K562 (cell line): ENCODE measurements at regions not wholly inside any gene's neighbourhood (a gene's known extent, or its start where the extent isn't known, plus 50 kb on each side); places are given as distances from the start of the nearest gene placed in this dataset.
A peak's percentile ranks its signal among the peaks of the same experiment; 100 is the strongest.

Source experiments
- ATAC-seq: fragments of 200-7000 bp; cut with Tn5 transposase; 3 replicates; pipeline ENCODE4 v1.9.1; 2020; ENCODE audit warnings: moderate library complexity
- BruUV-seq: library from RNA; stranded (reverse); fragments of 400-500 nt; replicated peaks from 2 replicates; lab custom pipeline; 2021; lab: Mats Ljungman, UMichigan
- CTCF ChIA-PET: fragments of 300-600 bp; formaldehyde crosslinking; extraction: SDS; loops from one replicate; lab custom pipeline; 2021; ENCODE audit warnings: low intra/inter-chr PET ratio; lab: Yijun Ruan, JAX
- POLR2A ChIA-PET: fragments of 300-600, 350-650 bp; sonication (Branson Sonifier 250); formaldehyde crosslinking; extraction: SDS; loops from one replicate; lab custom pipeline; 2021; ENCODE audit warnings: antibody characterized with exemption, inconsistent platforms; lab: Yijun Ruan, JAX
- DNase-seq, 4 experiments: peaks; one replicate each; pipeline versions ENCODE4 v3.0.0 to v3.0.0-alpha.2; 2011 to 2018; ENCODE audit warnings: low spot score in 3 of 4, mixed read lengths in 3 of 4; ENCODE audit errors: extremely low read depth in 1 of 4
- FAIRE-seq: peaks from 2 replicates; lab custom pipeline; 2011; peaks lifted over from hg19 to GRCh38; lab: Jason Lieb, UNC
- H2AFZ ChIP-seq: 2 replicates; pipeline ENCODE4 v1.6.0; 2011; ENCODE audit warnings: low read depth, low read length, control low read depth, inconsistent platforms
- H3K27ac ChIP-seq: fragments of 200-600 bp; 3 replicates; pipeline ENCODE4 v1.8.0; 2011; ENCODE audit warnings: low read depth, mild to moderate bottlenecking, control low read depth, inconsistent platforms, low read length, moderate library complexity, mixed read lengths; ENCODE audit errors: extremely low read depth
- H3K27me3 ChIP-seq, 2 experiments: fragments of 300-600 bp in 1 of 2; 2 replicates in 1 of 2; 3 replicates in 1 of 2; pipeline versions ENCODE4 v1.6.0 to v1.8.0; 2011; ENCODE audit warnings: inconsistent platforms in 2 of 2, low read length in 2 of 2, mild to moderate bottlenecking in 1 of 2, mixed read lengths in 1 of 2, moderate library complexity in 1 of 2; ENCODE audit not compliant: control insufficient read depth in 2 of 2, insufficient read depth in 2 of 2
- H3K36me3 ChIP-seq: fragments of 300-600 bp; 3 replicates; pipeline ENCODE4 v1.8.0; 2011; ENCODE audit warnings: mild to moderate bottlenecking, low read length, inconsistent platforms; ENCODE audit not compliant: control insufficient read depth, insufficient read depth
- H3K4me1 ChIP-seq, 2 experiments: fragments of 200-600 bp in 1 of 2; replicated peaks in 1 of 2; 2 replicates in 1 of 2; 3 replicates in 1 of 2; pipeline versions ENCODE4 v1.5.1 to v1.8.0; 2011; ENCODE audit warnings: inconsistent platforms in 2 of 2, low read length in 2 of 2, mild to moderate bottlenecking in 1 of 2, mixed read lengths in 1 of 2, moderate library complexity in 1 of 2; ENCODE audit not compliant: control insufficient read depth in 2 of 2, insufficient read depth in 2 of 2
- H3K4me2 ChIP-seq: 2 replicates; pipeline ENCODE4 v1.6.1; 2011; ENCODE audit warnings: low read length, control low read depth, inconsistent platforms, mixed read lengths; ENCODE audit not compliant: insufficient read depth
- H3K4me3 ChIP-seq: fragments of 200-600 bp; sonication (generic), shearing (Covaris generic); 2 replicates; pipeline ENCODE4 v1.5.1; 2016; ENCODE audit warnings: control low read depth, inconsistent platforms
- H3K79me2 ChIP-seq: fragments of 200-600 bp; 3 replicates; pipeline ENCODE4 v1.8.0; 2011; ENCODE audit warnings: low read length, inconsistent platforms; ENCODE audit not compliant: control insufficient read depth, insufficient read depth
- H3K9ac ChIP-seq, 2 experiments: 2 replicates each; pipeline versions ENCODE4 v1.6.0 to v1.6.1; 2011; ENCODE audit warnings: low read depth in 2 of 2, low read length in 2 of 2, control low read depth in 1 of 2, inconsistent platforms in 1 of 2, mild to moderate bottlenecking in 1 of 2, mixed read lengths in 1 of 2; ENCODE audit not compliant: insufficient read depth in 1 of 2
- H3K9me1 ChIP-seq: one replicate; pipeline ENCODE4 v1.6.0; 2011; ENCODE audit warnings: inconsistent platforms, mild to moderate bottlenecking, low read length, moderate library complexity; ENCODE audit not compliant: control insufficient read depth, insufficient read depth
- H3K9me3 ChIP-seq: replicated peaks from 2 replicates; pipeline ENCODE4 v1.5.1; 2011; ENCODE audit warnings: low read depth, low read length, inconsistent platforms; ENCODE audit not compliant: control insufficient read depth, insufficient read depth
- H4K20me1 ChIP-seq: replicated peaks from 2 replicates; pipeline ENCODE4 v1.6.1; 2011; ENCODE audit warnings: low read length, inconsistent platforms, mixed read lengths; ENCODE audit not compliant: control insufficient read depth, insufficient read depth
- ARID3B ChIP-seq: fragments of 250-450 bp; sonication (Bioruptor Pico); IDR thresholded peaks from 2 replicates; pipeline ENCODE4 v1.4.0; 2020; ENCODE audit warnings: borderline replicate concordance
- CTCF ChIP-seq, 3 experiments: IDR thresholded peaks in 2 of 3; conservative IDR thresholded peaks in 1 of 3; 2 replicates each; pipeline ENCODE4 v1.5.1; 2011 to 2012; ENCODE audit warnings: low read length in 3 of 3, mild to moderate bottlenecking in 3 of 3, control low read depth in 2 of 3, improper control_type of control experiment in 1 of 3, inconsistent platforms in 1 of 3, low read depth in 1 of 3, mixed read lengths in 1 of 3, moderate library complexity in 1 of 3; ENCODE audit not compliant: insufficient read depth in 2 of 3
- DIDO1 ChIP-seq: fragments of 450-650 bp; IDR thresholded peaks from 2 replicates; pipeline ENCODE4 v1.6.1; 2016; ENCODE audit warnings: low read depth, missing biosample characterization, missing genetic modification characterization
- HDAC3 ChIP-seq: fragments of 450-650 bp; IDR thresholded peaks from 2 replicates; pipeline ENCODE4 v1.6.1; 2018; ENCODE audit warnings: borderline replicate concordance, mild to moderate bottlenecking, moderate library complexity; ENCODE audit not compliant: partially characterized antibody
- KLF10 ChIP-seq: fragments of 250-450 bp; sonication (Bioruptor Pico); IDR thresholded peaks from 2 replicates; pipeline ENCODE4 v1.6.1; 2021; ENCODE audit warnings: matching md5 sums
- MAFF ChIP-seq: IDR thresholded peaks from 2 replicates; pipeline ENCODE4 v1.6.1; 2012; ENCODE audit warnings: low read length, improper control_type of control experiment
- MAFK ChIP-seq: IDR thresholded peaks from 2 replicates; pipeline ENCODE4 v1.6.1; 2011; ENCODE audit warnings: low read length, improper control_type of control experiment
- POLR2H ChIP-seq: IDR thresholded peaks from 2 replicates; pipeline ENCODE4 v1.6.1; 2016; ENCODE audit warnings: missing genetic modification characterization, low read depth, mild to moderate bottlenecking, control low read depth, missing compliant biosample characterization, moderate library complexity
- SFPQ ChIP-seq: fragments of 200-400 bp; formaldehyde crosslinking; IDR thresholded peaks from 2 replicates; pipeline ENCODE4 v1.6.1; 2017; ENCODE audit warnings: mild to moderate bottlenecking, low read depth, low read length, moderate library complexity
- SLC30A9 ChIP-seq: fragments of 250-450 bp; sonication (Bioruptor Pico); IDR thresholded peaks from 2 replicates; pipeline ENCODE4 v1.8.0; 2022; ENCODE audit warnings: mild to moderate bottlenecking, moderate library complexity
- ZNF316 ChIP-seq: fragments of 450-650 bp; IDR thresholded peaks from 2 replicates; pipeline ENCODE4 v1.6.1; 2016
- ZNF395 ChIP-seq: fragments of 200-800 bp; sonication (Bioruptor generic); IDR thresholded peaks from 2 replicates; pipeline ENCODE4 v1.6.1; 2017; ENCODE audit warnings: missing genetic modification characterization, missing compliant biosample characterization
- ZNF436 ChIP-seq: fragments of 250-450, 450-650 bp; sonication (Bioruptor Pico); formaldehyde crosslinking; IDR thresholded peaks from 2 replicates; pipeline ENCODE4 v1.7.0; 2020; ENCODE audit warnings: mild to moderate bottlenecking
- ZNF586 ChIP-seq: fragments of 450-650 bp; formaldehyde crosslinking; conservative IDR thresholded peaks from 2 replicates; pipeline ENCODE4 v1.4.0; 2020; ENCODE audit warnings: mild to moderate bottlenecking, moderate library complexity
- ZNF766 ChIP-seq: fragments of 200-800 bp; sonication (Bioruptor generic); conservative IDR thresholded peaks from 2 replicates; pipeline ENCODE4 v1.6.1; 2016; ENCODE audit warnings: missing genetic modification characterization, missing compliant biosample characterization
- WGBS: fragments of 100-300 bp; shearing (Covaris generic); methylation state at CpG from one replicate; pipeline ENCODE4 v1.1.6; 2016; ENCODE audit warnings: low coverage, mixed read lengths; ENCODE audit not compliant: insufficient coverage; ENCODE audit errors: missing lambda C conversion rate; 5-methylcytosine and 5-hydroxymethylcytosine counted together
- in situ Hi-C: fragments of 300-500 bp; cut with MboI; formaldehyde crosslinking; loops from 4 replicates; pipeline ENCODE4 v1.15.0; 2018; ENCODE audit warnings: inconsistent platforms, mixed read lengths
- intact Hi-C: fragments of 100-400 bp; cut with micrococcal nuclease; formaldehyde crosslinking; loops from 2 replicates; pipeline ENCODE4 v1.14.2; 2022
- TF ChIP-seq, protein P1 (sequence below): IDR thresholded peaks from 2 replicates; pipeline ENCODE4 v1.6.1; 2011; ENCODE audit not compliant: insufficient read length; ENCODE audit errors: extremely low read depth

DNA sequence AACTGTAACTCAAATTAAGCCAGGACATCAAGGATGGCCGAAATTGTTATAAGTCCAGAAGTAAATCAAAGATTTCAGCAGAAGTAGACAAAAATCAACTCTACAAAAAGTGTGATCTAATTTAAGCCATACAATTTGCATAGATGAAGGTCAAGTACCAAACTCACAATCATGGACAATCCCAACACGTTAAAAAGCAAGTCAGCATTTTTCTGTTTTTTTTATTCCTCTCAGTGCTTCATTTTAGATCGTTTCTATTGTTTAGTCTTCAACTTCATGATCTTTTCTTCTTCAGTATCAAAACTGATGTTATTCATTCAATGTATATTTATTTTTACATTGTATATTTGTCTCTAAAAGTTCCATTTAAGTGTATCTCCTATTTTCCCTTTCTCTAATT lies 674.3 kb upstream of the PHF14 start:
- FAIRE-seq: no peak
- TF ChIP-seq SLC30A9 (CRISPR knock-in tag) (no peak), ZNF316 (peak; percentile 88), ZNF586 (CRISPR knock-in tag) (no peak), ZNF766 (CRISPR knock-in tag) (no peak), POLR2H (tag) (no peak), MAFK (peak; percentile 63), DIDO1 (no peak), KLF10 (CRISPR knock-in tag) (no peak), ZNF395 (CRISPR knock-in tag) (no peak), ARID3B (no peak), SFPQ (no peak), CTCF (IDR thresholded peaks at IDR 0.05 in 2 of 3, conservative IDR thresholded peaks at IDR 0.05 in 1 of 3; ENCODE audit: insufficient read depth in 2 of 3, low read depth in 1 of 3, low read length in 3 of 3) (no peak), MAFF (peak; percentile 75), HDAC3 (no peak), ZNF436 (CRISPR knock-in tag) (no peak)
- TF ChIP-seq, protein P1, sequence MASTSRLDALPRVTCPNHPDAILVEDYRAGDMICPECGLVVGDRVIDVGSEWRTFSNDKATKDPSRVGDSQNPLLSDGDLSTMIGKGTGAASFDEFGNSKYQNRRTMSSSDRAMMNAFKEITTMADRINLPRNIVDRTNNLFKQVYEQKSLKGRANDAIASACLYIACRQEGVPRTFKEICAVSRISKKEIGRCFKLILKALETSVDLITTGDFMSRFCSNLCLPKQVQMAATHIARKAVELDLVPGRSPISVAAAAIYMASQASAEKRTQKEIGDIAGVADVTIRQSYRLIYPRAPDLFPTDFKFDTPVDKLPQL: no peak

More for the DNA sequence above, 674.3 kb upstream of the PHF14 start:
- CTCF ChIA-PET: no interaction called here
- Histone ChIP-seq H3K4me3 (no peak overlapping the region), H3K4me1 (no peaks in the 10 kb centered on the region), H3K9me1 (no peaks in the 10 kb centered on the region), H3K27ac (no peak overlapping the region), H4K20me1 (no peaks in the 10 kb centered on the region), H3K27me3 (no peaks in the 10 kb centered on the region), H3K9me3 (no peaks in the 10 kb centered on the region), H3K36me3 (no peaks in the 10 kb centered on the region), H2AFZ (no peak overlapping the region), H3K4me2 (no peak overlapping the region), H3K9ac (no peak overlapping the region), H3K79me2 (no peaks in the 10 kb centered on the region)
- POLR2A ChIA-PET: no interaction called here
- BruUV-seq: no TSS peak
- ATAC-seq (no peak), DNase-seq (no peak)
- in situ Hi-C loops: no loop called here
- 0% methylated on average over 3 of the region's 3 CpGs for WGBS
- intact Hi-C loops: no loop called here
